DMS79 treated with DMSO at 0.1 percent for 48 hours (cell line): ENCODE measurements at regions not wholly inside any gene's neighbourhood (a gene's known extent, or its start where the extent isn't known, plus 50 kb on each side); places are given as distances from the start of the nearest gene placed in this dataset.

Source experiments
- DNase-seq: peaks from one replicate; lab custom pipeline; 2025; lab: John Stamatoyannopoulos, UW

- DNase-seq: no peak
Measured at GRCh38 chr2:38203446-38203810, 127.5 kb upstream of the CYP1B1 start.

GRCh38 chr2:38202713-38203445 lies 126.9 kb upstream of the CYP1B1 start:
- no peak for DNase-seq

- DNase-seq: no peak
Measured at GRCh38 chr2:38201784-38202183, 125.8 kb upstream of the CYP1B1 start.

DNA sequence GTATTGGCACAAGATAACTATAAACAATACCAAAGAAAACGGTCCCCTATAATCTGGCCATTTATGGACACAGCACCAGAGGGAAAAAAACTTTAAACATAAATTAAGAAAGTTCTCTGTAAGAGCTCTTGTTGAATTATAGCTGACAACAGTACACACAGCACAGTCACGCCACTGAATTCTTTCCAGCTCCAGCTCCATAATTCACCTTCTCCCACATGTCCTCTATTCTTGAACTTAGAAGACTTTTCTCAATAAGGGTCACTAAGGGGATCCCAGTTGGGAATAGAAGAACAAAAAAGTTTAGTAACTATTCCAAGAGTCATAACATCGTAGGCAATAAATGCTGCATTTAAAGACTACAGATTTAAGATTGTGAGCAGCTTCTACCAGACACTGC lies 124.6 kb upstream of the CYP1B1 start:
- no peak for DNase-seq

DNA sequence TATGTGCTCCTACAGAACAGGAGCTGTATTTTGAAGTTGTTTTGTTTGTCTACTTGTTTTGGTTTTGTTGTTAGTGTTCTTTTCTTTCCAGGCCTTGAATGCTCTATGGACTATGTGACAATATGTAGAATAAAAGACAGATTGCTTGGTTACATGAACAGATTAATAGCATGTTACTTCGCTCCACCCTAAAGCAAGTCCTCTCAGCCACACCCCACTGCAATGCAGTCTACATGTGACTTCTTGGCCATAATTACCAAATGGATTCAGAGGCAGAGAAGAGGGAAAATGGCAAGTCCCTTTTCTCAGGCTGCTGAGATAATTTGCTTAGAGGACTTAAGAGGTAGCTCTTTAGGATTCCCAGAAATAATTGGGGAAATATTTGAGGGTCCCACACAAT lies 123.2 kb upstream of the CYP1B1 start:
- no peak for DNase-seq

- DNase-seq: no peak
Measured at GRCh38 chr2:38194751-38195150, 118.8 kb upstream of the CYP1B1 start.

GRCh38 chr2:38192976-38193375 lies 117.0 kb upstream of the CYP1B1 start:
- no peak for DNase-seq

DNA sequence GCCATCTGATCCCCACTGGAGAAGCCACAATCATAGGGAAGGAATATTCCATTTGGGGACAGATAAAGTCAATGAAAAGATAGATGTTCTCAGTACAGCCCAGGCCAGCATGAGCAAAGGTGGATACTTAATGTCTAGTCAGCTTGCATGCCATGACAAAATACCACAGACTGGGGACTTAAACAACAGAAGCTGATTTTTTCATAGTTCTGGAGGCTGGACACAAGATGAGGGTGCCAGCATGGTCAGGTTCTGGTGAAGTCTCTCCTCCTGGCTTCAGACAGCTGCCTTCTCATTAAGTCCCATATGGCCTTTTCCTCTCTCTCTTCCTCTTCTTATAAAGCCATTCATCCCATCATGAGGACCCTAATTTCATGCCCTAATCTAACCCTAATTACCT lies 116.1 kb upstream of the CYP1B1 start:
- DNase-seq: no peak

DNA sequence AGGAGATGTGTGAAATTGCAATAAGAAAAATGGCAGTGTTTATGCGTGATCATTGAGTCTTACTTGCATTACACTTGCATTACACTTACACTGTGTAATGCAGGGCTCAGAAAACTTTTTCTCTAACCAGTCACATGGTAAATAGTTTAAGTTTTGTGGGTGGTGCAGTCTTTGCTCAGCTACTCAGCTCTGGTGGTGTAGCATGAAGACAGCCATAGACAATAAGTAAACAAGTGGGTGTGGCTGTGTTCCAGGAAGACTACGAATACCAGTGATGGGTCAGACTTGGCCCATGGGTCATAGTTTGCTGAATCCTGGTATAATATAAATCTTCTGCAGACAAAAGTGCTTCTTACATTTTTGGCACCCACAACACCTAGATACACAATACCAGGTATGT lies 115.6 kb upstream of the CYP1B1 start:
- no peak for DNase-seq

- DNase-seq: no peak
Measured at GRCh38 chr2:38190542-38191218, 114.7 kb upstream of the CYP1B1 start.

DNA sequence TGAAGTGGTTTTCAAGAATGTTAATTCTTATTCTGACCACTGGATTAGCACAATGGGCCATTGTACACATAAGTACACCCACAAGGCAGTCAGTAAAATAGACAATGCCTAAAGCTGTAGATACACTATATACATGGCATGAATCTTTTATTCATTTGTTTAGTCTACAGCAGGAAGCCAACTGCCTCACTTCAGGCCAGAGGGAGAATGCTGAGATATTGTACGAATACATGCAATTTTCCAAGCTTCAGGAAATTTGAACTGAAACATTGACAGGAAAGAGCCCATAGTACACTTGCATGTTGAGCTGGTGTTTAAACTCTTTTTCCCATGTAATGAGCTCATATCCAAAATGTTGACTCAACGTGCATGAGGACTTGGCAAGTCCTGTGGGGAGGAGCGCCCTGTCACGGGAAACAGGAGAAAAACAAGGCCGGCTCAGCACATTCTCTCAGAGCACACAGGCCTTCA lies 111.6 kb upstream of the CYP1B1 start:
- DNase-seq: no peak

DNA sequence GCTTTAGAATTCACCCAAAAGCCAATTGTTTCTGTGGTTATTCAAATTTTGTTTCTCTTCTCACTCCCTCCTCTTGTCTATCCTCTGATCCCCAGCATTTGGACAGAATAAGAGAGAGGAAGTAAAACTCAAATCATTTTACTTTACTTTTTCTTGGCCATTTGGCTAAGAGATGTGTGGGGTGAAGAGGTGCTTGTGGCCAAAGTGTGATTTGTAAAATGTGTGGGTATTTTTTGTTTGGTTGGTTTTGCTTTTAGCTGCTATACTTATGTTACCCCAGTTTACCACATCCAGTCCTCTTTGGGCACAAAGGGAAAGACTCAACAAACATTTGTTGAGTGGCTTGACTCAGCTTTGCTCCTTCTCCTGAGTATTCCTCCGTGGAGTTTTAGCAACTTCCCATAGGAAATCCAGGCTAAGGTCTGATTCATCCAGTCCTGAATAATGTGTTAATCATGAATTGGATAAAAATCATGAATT lies 109.1 kb upstream of the CYP1B1 start:
- no peak for DNase-seq

GRCh38 chr2:38182492-38183003 lies 106.6 kb upstream of the CYP1B1 start:
- no peak for DNase-seq

DNA sequence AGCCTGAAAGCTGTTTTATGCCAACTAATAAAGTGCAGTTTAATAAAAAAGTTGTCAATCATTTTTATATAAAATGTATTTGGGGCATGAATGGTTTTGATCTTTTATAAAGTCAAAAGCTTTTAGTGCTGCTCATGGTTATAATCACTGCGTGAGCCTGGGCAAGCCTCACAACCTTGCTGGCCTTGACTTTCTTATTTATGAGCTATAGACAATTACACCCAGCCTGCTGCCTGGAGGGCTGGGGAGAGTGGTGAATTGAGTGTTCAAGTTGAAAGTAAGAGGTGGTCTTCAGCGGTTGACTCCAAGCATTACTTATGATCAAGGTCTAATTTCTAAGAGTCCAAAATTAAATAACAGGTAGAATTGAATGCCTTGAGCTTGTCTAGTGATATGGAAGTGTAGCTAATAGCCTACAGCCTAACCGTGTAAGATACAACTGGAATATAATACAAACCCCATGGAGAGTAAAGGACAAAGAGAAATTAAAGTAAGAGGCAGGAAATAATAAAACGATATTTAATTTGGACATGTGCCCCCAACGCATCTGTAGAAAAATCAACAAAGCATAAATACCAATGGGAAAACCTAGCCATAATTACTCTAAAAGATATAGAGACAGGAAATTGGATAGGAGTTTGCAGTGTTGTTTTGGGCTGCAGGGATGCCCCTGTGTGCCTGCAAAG lies 106.0 kb upstream of the CYP1B1 start:
- DNase-seq: no peak

DNA sequence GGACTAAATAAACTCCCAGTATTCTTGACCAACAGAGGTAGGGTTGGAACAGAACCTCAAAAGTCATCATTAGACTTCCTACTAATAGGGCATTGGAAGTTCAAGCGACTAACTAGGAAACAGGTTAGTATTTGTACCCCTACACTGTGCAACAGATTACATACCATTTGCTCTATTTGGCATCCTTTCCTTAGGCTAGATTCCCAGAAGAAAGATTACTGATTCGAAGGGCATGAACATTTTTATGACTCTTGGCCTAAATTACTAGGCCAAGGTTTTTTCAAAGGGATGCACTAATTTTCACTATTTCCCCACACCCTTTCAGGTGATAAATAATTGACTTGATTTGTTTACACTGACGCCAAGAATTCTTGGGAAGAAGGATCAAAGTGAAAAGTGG lies 104.8 kb upstream of the CYP1B1 start:
- DNase-seq: no peak

DNA sequence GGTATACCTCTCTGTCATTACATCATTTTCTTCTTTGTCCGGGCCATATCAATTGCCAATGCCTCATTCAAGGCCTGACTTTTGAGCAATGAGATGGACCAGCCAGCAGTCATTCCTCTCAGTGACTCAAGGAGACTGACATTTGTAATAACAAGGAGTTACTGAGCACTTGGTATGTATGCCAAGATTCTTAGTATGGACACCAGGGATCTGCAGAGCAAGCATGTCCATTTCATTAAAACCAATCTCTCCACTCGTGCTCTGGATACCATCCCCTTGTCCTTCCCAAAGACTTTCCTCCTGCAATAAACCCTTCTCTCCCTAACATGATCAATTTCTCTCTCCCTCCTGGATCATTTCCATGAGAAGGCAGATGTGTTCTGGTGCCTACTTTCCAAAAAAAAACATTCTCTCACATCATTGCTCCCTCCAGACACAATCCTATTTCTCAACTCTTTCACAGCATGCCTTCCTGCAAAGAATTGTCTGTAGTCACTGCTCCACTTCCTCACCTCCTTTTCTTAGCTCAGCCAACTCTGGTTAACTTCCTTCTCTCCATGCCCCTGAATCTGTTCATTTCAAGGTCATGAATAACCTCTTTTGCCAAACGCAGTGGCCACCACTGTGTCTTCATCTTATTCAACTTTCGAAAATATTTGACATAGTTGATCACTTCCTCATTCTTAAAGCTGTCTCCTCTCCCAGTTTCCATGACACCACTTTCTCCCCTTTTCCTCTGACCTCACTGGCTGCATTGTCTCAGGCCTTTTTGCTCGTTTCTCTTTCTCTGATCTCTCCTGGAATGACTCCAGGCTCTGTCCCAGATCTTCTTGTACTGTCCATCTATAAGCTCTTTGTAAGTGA lies 102.8 kb upstream of the CYP1B1 start:
- DNase-seq: no peak

- no peak for DNase-seq
Measured at GRCh38 chr2:38178119-38178518, 102.2 kb upstream of the CYP1B1 start.

DNA sequence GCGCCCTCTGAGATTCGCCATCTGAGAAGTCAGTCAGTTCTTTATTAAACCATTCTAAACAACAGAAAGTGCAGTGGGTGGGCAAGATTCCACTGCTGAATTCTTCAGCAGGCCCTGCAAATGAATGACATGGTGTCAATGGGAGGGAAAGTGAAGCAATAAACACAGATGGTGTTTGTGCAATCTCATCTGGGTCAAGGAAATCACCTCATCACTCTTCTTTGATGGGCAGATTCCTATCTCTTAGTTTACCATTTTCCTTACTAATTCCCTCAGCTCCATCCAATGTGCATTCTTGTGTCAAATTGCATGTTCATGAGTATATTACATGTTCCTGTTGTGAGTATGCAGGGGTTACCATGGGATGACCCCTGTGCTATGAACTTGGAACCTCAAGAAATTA lies 100.7 kb upstream of the CYP1B1 start:
- no peak for DNase-seq

GRCh38 chr2:38174646-38175423 lies 98.9 kb upstream of the CYP1B1 start:
- DNase-seq: peak; percentile 57

DNA sequence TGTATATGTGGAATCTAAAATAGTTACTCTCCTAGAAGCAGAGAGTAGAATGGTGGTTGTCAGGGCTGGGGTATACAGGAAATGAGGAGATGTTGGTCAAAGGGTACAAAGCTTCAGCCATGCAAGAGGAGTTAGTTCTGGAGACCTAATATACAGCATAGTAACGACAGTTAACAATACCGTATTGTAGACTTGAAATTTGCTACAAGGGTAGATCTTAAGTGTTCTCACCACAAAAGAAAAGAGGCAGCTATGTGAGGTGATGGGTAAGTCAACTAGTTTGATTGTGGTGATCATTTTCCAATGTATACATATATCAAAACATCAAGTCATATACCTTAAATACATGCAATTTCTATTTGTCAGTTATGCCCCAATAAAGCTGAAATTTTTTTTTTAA lies 98.2 kb upstream of the CYP1B1 start:
- DNase-seq: no peak

GRCh38 chr2:38173683-38174082 lies 97.7 kb upstream of the CYP1B1 start:
- DNase-seq: no peak
